IMR-90 (cell line): ENCODE measurements at regions not wholly inside any gene's neighbourhood (a gene's known extent, or its start where the extent isn't known, plus 50 kb on each side); places are given as distances from the start of the nearest gene placed in this dataset.

Source experiments
- MXI1 ChIP-seq: IDR thresholded peaks from 2 replicates; pipeline ENCODE4 v1.6.1; 2012; ENCODE audit warnings: low read depth, mild to moderate bottlenecking, low read length, moderate library complexity, borderline replicate concordance
- POLR2A ChIP-seq: IDR thresholded peaks from 2 replicates; pipeline ENCODE4 v1.6.1; 2012; ENCODE audit warnings: mild to moderate bottlenecking, low read depth, low read length
- RAD21 ChIP-seq: IDR thresholded peaks from 2 replicates; pipeline ENCODE4 v1.6.1; 2012; ENCODE audit warnings: low read length, improper control_type of control experiment
- RCOR1 ChIP-seq: IDR thresholded peaks from 2 replicates; pipeline ENCODE4 v1.6.1; 2012; ENCODE audit warnings: mild to moderate bottlenecking, low read length, improper control_type of control experiment; ENCODE audit not compliant: insufficient replicate concordance
- TF ChIP-seq, protein P1 (sequence below): conservative IDR thresholded peaks from 2 replicates; pipeline ENCODE4 v1.5.1; 2012; ENCODE audit warnings: mild to moderate bottlenecking, low read depth, low read length, improper control_type of control experiment
- TF ChIP-seq, protein P2 (sequence below): fragments of 150-350 bp; IDR thresholded peaks from 2 replicates; pipeline ENCODE4 v1.6.1; 2017; ENCODE audit warnings: mild to moderate bottlenecking, antibody characterized with exemption, low read length, low read depth

DNA sequence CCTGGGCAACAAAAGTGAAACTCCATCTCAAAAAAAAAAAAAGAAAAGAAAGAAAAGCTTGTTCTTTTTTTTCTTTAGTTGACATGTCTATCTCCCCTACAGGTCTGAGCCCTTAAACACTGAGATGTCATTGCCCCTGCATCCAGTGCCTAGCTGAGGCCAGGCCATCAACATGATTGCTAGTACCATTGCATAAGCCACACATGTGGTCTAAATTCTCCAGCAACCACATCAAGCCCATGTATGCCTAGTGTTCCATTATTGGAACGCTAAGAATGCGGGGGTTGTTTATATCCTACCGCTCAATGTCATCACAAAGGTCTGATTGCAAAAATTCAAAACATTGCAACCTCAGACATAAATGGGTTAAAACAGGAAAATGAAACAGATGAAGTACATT is 62.7 kb downstream of the NPTX2 start:
- TF ChIP-seq RAD21 (no peak), MXI1 (no peak), RCOR1 (no peak), POLR2A (no peak)
- TF ChIP-seq, protein P1, sequence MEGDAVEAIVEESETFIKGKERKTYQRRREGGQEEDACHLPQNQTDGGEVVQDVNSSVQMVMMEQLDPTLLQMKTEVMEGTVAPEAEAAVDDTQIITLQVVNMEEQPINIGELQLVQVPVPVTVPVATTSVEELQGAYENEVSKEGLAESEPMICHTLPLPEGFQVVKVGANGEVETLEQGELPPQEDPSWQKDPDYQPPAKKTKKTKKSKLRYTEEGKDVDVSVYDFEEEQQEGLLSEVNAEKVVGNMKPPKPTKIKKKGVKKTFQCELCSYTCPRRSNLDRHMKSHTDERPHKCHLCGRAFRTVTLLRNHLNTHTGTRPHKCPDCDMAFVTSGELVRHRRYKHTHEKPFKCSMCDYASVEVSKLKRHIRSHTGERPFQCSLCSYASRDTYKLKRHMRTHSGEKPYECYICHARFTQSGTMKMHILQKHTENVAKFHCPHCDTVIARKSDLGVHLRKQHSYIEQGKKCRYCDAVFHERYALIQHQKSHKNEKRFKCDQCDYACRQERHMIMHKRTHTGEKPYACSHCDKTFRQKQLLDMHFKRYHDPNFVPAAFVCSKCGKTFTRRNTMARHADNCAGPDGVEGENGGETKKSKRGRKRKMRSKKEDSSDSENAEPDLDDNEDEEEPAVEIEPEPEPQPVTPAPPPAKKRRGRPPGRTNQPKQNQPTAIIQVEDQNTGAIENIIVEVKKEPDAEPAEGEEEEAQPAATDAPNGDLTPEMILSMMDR = no peak
- TF ChIP-seq, protein P2, sequence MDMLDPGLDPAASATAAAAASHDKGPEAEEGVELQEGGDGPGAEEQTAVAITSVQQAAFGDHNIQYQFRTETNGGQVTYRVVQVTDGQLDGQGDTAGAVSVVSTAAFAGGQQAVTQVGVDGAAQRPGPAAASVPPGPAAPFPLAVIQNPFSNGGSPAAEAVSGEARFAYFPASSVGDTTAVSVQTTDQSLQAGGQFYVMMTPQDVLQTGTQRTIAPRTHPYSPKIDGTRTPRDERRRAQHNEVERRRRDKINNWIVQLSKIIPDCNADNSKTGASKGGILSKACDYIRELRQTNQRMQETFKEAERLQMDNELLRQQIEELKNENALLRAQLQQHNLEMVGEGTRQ = no peak
